GM12892 (cell line): ENCODE measurements at regions not wholly inside any gene's neighbourhood (a gene's known extent, or its start where the extent isn't known, plus 50 kb on each side); places are given as distances from the start of the nearest gene placed in this dataset.

ENCODE experiments used
- POLR2A ChIP-seq: IDR thresholded peaks from 2 replicates; pipeline ENCODE4 v1.6.1; 2011; ENCODE audit warnings: low read depth, low read length, control low read depth
- TAF1 ChIP-seq: IDR thresholded peaks from 2 replicates; pipeline ENCODE4 v1.6.1; 2011; ENCODE audit warnings: low read depth, mild to moderate bottlenecking, control low read depth, low read length, borderline replicate concordance

DNA sequence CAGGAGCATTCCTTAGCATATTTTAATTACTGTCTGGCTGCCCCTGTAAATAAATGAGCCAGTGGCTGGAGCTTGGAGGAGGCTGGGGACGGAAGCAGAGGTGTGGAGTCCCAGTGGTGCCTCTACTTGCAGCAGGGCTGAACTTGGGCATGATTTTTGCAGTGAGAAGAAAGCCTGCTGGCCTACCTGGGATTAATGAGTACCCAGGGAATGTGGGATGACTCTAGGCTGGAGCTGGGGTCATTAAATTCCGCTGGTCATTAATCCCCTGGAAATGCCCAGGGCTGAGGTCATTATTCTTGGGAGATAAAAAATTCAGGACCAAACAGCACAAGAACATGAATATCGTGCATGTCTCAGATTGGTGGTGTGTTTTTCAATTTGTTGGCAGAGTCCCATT lies 753.3 kb downstream of the VRK1 start:
- TF ChIP-seq TAF1 (no peak), POLR2A (no peak)
